ENCODE measurements at regions not wholly inside any gene's neighbourhood (a gene's known extent, or its start where the extent isn't known, plus 50 kb on each side); places are given as distances from the start of the nearest gene placed in this dataset.

DNA sequence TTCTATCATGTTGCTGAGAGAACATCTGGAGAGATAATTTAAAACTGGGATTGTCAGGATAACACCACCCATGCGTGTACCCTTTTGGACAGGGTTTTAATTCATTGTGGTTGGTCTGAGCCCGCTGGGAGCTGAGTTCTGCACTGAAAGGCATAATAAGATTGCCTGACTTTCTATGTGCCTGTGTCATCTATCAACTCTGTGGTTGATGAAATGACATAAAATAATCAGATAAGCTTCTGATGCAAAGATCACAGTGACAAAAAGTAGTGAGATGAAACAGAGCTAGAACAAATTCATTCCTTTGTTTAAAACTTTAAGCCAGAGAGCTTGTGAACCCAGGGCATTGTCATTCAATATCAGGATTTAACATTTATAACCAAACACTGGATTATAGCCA, 98.7 kb downstream of the BBS10 start:
- Histone ChIP-seq H3K9me3 (ENCODE audit: control insufficient read depth, low read depth, low read length) (no peaks in the 10 kb centered on the region), H3K4me1 (ENCODE audit: control insufficient read depth, extremely low read depth, insufficient read depth, low read length) (no peaks in the 10 kb centered on the region), H3K9ac (ENCODE audit: control insufficient read depth, extremely low read depth, insufficient read depth, low read length) (no peak overlapping the region), H3K9me1 (ENCODE audit: control insufficient read depth, extremely low read depth, insufficient read depth, low read length) (no peaks in the 10 kb centered on the region), H4K20me1 (ENCODE audit: control insufficient read depth, extremely low read depth, insufficient read depth, low read length) (no peaks in the 10 kb centered on the region), H3K36me3 (ENCODE audit: control insufficient read depth in 2 of 2, extremely low read depth in 1 of 2, insufficient read depth in 2 of 2, low read length in 2 of 2) (no peaks in the 10 kb centered on the region), H2AFZ (ENCODE audit: control insufficient read depth, low read length) (no peak overlapping the region), H3K4me3 (ENCODE audit: control insufficient read depth in 2 of 3, extremely low read depth in 1 of 3, insufficient read depth in 2 of 3, low read depth in 1 of 3, low read length in 3 of 3) (no peak overlapping the region), H3K27me3 (ENCODE audit: control insufficient read depth, extremely low read depth, insufficient read depth, low read length) (no peaks in the 10 kb centered on the region), H3K27ac (ENCODE audit: control insufficient read depth, insufficient read depth, low read length) (no peak overlapping the region), H3K79me2 (ENCODE audit: control insufficient read depth, insufficient read depth, low read length) (no peaks in the 10 kb centered on the region), H3K4me2 (ENCODE audit: control insufficient read depth, extremely low read depth, insufficient read depth, low read depth, low read length) (no peak overlapping the region)
- dilution Hi-C loops (cut with MboI; ENCODE audit: extremely low pct_ligation_motif_present, low sequenced_read_pairs), result no loop called here
- DNase-seq (ENCODE audit: low read depth, low spot score), result no peak
- no peak for FAIRE-seq
- TF ChIP-seq EZH2 (IDR thresholded peaks at IDR 0.05; ENCODE audit: low read length) (no peak), CTCF (optimal IDR thresholded peaks at IDR 0.05 in 1 of 3, IDR thresholded peaks at IDR 0.05 in 1 of 3, conservative IDR thresholded peaks at IDR 0.05 in 1 of 3; ENCODE audit: extremely low read depth in 1 of 3, insufficient read depth in 2 of 3, low read length in 3 of 3) (no peak)

GRCh38 chr12:76247992-76248391, 100.2 kb downstream of the BBS10 start:
- Histone ChIP-seq H3K9me1 (ENCODE audit: control insufficient read depth, extremely low read depth, insufficient read depth, low read length) (no peaks in the 10 kb centered on the region), H3K36me3 (ENCODE audit: control insufficient read depth in 2 of 2, extremely low read depth in 1 of 2, insufficient read depth in 2 of 2, low read length in 2 of 2) (no peaks in the 10 kb centered on the region), H3K4me2 (ENCODE audit: control insufficient read depth, extremely low read depth, insufficient read depth, low read depth, low read length) (no peak overlapping the region), H3K9me3 (ENCODE audit: control insufficient read depth, low read depth, low read length) (no peaks in the 10 kb centered on the region), H3K27ac (ENCODE audit: control insufficient read depth, insufficient read depth, low read length) (no peak overlapping the region), H3K4me1 (ENCODE audit: control insufficient read depth, extremely low read depth, insufficient read depth, low read length) (no peaks in the 10 kb centered on the region), H3K4me3 (ENCODE audit: control insufficient read depth in 2 of 3, extremely low read depth in 1 of 3, insufficient read depth in 2 of 3, low read depth in 1 of 3, low read length in 3 of 3) (no peak overlapping the region), H3K79me2 (ENCODE audit: control insufficient read depth, insufficient read depth, low read length) (no peaks in the 10 kb centered on the region), H4K20me1 (ENCODE audit: control insufficient read depth, extremely low read depth, insufficient read depth, low read length) (no peaks in the 10 kb centered on the region), H2AFZ (ENCODE audit: control insufficient read depth, low read length) (no peak overlapping the region), H3K27me3 (ENCODE audit: control insufficient read depth, extremely low read depth, insufficient read depth, low read length) (no peaks in the 10 kb centered on the region), H3K9ac (ENCODE audit: control insufficient read depth, extremely low read depth, insufficient read depth, low read length) (no peak overlapping the region)
- FAIRE-seq (no peak), DNase-seq (ENCODE audit: low read depth, low spot score) (no peak)
- TF ChIP-seq CTCF (optimal IDR thresholded peaks at IDR 0.05 in 1 of 3, IDR thresholded peaks at IDR 0.05 in 1 of 3, conservative IDR thresholded peaks at IDR 0.05 in 1 of 3; ENCODE audit: extremely low read depth in 1 of 3, insufficient read depth in 2 of 3, low read length in 3 of 3) (no peak), EZH2 (IDR thresholded peaks at IDR 0.05; ENCODE audit: low read length) (no peak)
- dilution Hi-C loops (cut with MboI; ENCODE audit: extremely low pct_ligation_motif_present, low sequenced_read_pairs), result no loop called here
